ENCODE measurements at regions not wholly inside any gene's neighbourhood (a gene's known extent, or its start where the extent isn't known, plus 50 kb on each side); places are given as distances from the start of the nearest gene placed in this dataset.

DNA sequence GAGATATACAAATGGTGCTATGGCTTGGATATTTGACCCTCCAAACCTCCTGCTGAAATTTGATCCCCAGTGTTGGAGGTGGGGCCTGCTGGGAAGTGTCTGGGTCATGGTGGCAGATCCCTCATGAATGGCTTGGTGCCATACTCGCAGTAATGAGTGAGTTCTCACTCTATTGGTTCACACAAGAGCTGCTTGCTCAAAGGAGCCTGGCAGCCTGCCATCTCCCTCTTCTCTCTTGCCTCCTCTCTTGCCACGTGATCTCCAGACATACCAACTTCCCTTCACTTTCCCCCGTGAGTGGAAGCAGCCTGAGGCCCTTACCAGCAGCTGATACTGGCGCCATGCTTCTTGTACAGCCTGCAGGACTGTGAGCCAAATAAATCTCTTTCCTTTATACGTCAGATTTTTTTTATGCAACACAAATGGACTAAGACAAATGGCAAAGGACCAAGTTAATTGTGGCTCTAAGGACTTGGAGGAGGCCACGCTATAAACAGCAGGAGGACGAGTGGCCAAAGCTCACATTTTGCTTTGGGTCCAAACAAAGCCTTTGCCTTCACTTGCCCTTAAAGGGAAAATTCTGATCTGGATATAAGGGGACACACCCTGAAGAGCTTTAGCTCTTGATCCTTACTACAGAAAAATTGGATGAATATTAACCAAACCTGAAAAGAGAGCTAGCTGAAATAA lies 214.7 kb downstream of the SS18 start:
- Histone ChIP-seq H3K79me2 (replicated peaks; ENCODE audit: insufficient read depth) (no peaks in the 10 kb centered on the region), H3K9me2 (ENCODE audit: insufficient read depth) (no peaks in the 10 kb centered on the region; the same call in 1 of the 2 replicates), H3F3A (replicated peaks; ENCODE audit: low read depth) (no peaks in the 10 kb centered on the region), H3K27ac (ENCODE audit: low read depth) (no peak overlapping the region), H3K4me2 (no peak overlapping the region), H3K4me3 (no peak overlapping the region), H3K4me1 (ENCODE audit: insufficient read depth) (peaks cover 4% of the 10 kb centered on the region; the same call in 1 of the 2 replicates), H3K36me3 (ENCODE audit: insufficient read depth) (no peaks in the 10 kb centered on the region), H2AFZ (no peak overlapping the region), H4K20me1 (replicated peaks; ENCODE audit: insufficient read depth) (no peaks in the 10 kb centered on the region), H3K27me3 (ENCODE audit: insufficient read depth) (no peaks in the 10 kb centered on the region)
- Mint-ChIP-seq H3K4me1 (peaks cover 6% of the 10 kb centered on the region; the same call in 2 of the 3 replicates), H3K27ac (no peak overlapping the region), H3K27me3 (ENCODE audit: insufficient read depth, low read depth, poor library complexity) (peaks cover 3% of the 10 kb centered on the region), H3K36me3 (ENCODE audit: low read depth) (no peaks in the 10 kb centered on the region), H3K9me3 (no peaks in the 10 kb centered on the region), H3K4me3 (no peak overlapping the region)
- TF ChIP-seq POLR2AphosphoS5 (IDR thresholded peaks at IDR 0.05; ENCODE audit: low read depth) = no peak
- TF ChIP-seq EZH2 (IDR thresholded peaks at IDR 0.05; ENCODE audit: low read depth, unreplicated experiment) = no peak
- TF ChIP-seq JUNB (IDR thresholded peaks at IDR 0.05; ENCODE audit: unreplicated experiment) = no peak
- TF ChIP-seq NANOG (IDR thresholded peaks at IDR 0.05; ENCODE audit: borderline replicate concordance) = no peak
- no peak for TF ChIP-seq ZNF331 (CRISPR knock-in tag; IDR thresholded peaks at IDR 0.05; ENCODE audit: low read depth)
- no peak for TF ChIP-seq CREB1 (CRISPR knock-in tag; IDR thresholded peaks at IDR 0.05; ENCODE audit: low read depth)
- no peak for TF ChIP-seq STAT1 (IDR thresholded peaks at IDR 0.05; ENCODE audit: unreplicated experiment)
- no peak for TF ChIP-seq ZNF462 (CRISPR knock-in tag; IDR thresholded peaks at IDR 0.05)
- TF ChIP-seq, protein P1, sequence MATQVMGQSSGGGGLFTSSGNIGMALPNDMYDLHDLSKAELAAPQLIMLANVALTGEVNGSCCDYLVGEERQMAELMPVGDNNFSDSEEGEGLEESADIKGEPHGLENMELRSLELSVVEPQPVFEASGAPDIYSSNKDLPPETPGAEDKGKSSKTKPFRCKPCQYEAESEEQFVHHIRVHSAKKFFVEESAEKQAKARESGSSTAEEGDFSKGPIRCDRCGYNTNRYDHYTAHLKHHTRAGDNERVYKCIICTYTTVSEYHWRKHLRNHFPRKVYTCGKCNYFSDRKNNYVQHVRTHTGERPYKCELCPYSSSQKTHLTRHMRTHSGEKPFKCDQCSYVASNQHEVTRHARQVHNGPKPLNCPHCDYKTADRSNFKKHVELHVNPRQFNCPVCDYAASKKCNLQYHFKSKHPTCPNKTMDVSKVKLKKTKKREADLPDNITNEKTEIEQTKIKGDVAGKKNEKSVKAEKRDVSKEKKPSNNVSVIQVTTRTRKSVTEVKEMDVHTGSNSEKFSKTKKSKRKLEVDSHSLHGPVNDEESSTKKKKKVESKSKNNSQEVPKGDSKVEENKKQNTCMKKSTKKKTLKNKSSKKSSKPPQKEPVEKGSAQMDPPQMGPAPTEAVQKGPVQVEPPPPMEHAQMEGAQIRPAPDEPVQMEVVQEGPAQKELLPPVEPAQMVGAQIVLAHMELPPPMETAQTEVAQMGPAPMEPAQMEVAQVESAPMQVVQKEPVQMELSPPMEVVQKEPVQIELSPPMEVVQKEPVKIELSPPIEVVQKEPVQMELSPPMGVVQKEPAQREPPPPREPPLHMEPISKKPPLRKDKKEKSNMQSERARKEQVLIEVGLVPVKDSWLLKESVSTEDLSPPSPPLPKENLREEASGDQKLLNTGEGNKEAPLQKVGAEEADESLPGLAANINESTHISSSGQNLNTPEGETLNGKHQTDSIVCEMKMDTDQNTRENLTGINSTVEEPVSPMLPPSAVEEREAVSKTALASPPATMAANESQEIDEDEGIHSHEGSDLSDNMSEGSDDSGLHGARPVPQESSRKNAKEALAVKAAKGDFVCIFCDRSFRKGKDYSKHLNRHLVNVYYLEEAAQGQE (IDR thresholded peaks at IDR 0.05; ENCODE audit: unreplicated experiment) = no peak
- TF ChIP-seq, protein P2, sequence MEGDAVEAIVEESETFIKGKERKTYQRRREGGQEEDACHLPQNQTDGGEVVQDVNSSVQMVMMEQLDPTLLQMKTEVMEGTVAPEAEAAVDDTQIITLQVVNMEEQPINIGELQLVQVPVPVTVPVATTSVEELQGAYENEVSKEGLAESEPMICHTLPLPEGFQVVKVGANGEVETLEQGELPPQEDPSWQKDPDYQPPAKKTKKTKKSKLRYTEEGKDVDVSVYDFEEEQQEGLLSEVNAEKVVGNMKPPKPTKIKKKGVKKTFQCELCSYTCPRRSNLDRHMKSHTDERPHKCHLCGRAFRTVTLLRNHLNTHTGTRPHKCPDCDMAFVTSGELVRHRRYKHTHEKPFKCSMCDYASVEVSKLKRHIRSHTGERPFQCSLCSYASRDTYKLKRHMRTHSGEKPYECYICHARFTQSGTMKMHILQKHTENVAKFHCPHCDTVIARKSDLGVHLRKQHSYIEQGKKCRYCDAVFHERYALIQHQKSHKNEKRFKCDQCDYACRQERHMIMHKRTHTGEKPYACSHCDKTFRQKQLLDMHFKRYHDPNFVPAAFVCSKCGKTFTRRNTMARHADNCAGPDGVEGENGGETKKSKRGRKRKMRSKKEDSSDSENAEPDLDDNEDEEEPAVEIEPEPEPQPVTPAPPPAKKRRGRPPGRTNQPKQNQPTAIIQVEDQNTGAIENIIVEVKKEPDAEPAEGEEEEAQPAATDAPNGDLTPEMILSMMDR (conservative IDR thresholded peaks at IDR 0.05; ENCODE audit: low read depth in 2 of 2) = no peak
- no peak for DNase-seq (ENCODE audit: low spot score)
- no peak for ATAC-seq

Measured in GM23338 (cell line).